Keratinocyte (primary cell): ENCODE measurements at regions not wholly inside any gene's neighbourhood (a gene's known extent, or its start where the extent isn't known, plus 50 kb on each side); places are given as distances from the start of the nearest gene placed in this dataset.

Experiments used
- EZH2 ChIP-seq: IDR thresholded peaks from one replicate; pipeline ENCODE4 v1.6.1; 2012; ENCODE audit warnings: inconsistent platforms, mild to moderate bottlenecking, low read length, moderate library complexity
- TF ChIP-seq, protein P1 (sequence below), 3 experiments: IDR thresholded peaks in 1 of 3; conservative IDR thresholded peaks in 1 of 3; optimal IDR thresholded peaks in 1 of 3; 2 replicates in 2 of 3; 3 replicates in 1 of 3; pipeline versions ENCODE3 to v1.5.1; 2011; ENCODE audit warnings: low read length in 3 of 3, mild to moderate bottlenecking in 3 of 3, moderate library complexity in 2 of 3, control low read depth in 1 of 3, inconsistent platforms in 1 of 3; ENCODE audit not compliant: insufficient read depth in 2 of 3; ENCODE audit errors: extremely low read depth in 1 of 3

DNA sequence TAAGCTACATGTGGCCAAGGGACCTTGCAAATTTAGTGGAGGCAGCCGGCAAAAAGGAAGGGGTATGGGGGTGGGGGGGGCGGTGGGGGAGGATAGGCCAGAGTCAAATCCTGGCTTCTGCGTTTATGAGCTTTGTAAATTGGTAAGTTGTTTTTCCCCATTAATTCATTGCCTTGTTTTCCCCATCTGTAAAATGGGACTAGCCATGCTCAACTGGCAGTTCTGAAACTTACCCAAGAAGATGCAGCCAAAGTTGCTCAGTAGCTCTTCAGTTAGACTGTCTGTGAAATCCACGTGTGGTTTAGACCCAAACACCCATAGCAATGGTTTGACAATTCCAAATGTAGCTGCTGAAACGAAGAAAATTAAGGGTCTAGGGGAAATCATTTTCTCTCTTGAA is 52.3 kb upstream of the FAM89A start:
- TF ChIP-seq, protein P1, sequence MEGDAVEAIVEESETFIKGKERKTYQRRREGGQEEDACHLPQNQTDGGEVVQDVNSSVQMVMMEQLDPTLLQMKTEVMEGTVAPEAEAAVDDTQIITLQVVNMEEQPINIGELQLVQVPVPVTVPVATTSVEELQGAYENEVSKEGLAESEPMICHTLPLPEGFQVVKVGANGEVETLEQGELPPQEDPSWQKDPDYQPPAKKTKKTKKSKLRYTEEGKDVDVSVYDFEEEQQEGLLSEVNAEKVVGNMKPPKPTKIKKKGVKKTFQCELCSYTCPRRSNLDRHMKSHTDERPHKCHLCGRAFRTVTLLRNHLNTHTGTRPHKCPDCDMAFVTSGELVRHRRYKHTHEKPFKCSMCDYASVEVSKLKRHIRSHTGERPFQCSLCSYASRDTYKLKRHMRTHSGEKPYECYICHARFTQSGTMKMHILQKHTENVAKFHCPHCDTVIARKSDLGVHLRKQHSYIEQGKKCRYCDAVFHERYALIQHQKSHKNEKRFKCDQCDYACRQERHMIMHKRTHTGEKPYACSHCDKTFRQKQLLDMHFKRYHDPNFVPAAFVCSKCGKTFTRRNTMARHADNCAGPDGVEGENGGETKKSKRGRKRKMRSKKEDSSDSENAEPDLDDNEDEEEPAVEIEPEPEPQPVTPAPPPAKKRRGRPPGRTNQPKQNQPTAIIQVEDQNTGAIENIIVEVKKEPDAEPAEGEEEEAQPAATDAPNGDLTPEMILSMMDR (optimal IDR thresholded peaks at IDR 0.05 in 1 of 3, IDR thresholded peaks at IDR 0.05 in 1 of 3, conservative IDR thresholded peaks at IDR 0.05 in 1 of 3; ENCODE audit: extremely low read depth in 1 of 3, insufficient read depth in 2 of 3, low read length in 3 of 3): no peak
- TF ChIP-seq EZH2: no peak
